ENCODE measurements at regions not wholly inside any gene's neighbourhood (a gene's known extent, or its start where the extent isn't known, plus 50 kb on each side); places are given as distances from the start of the nearest gene placed in this dataset.

- in situ Hi-C loops (cut with MboI; ENCODE audit: low sequenced_read_pairs, unreplicated experiment): no loop called here
- DNase-seq (ENCODE audit: low spot score): no peak
- no peak for TF ChIP-seq CTCF (IDR thresholded peaks at IDR 0.05; ENCODE audit: borderline replicate concordance, control extremely low read depth, extremely low read depth, insufficient read depth, missing control alignments)
Measured at GRCh38 chr5:2896371-2897275, 145.1 kb upstream of the IRX2 start.

GRCh38 chr5:2895876-2896275 is 144.4 kb upstream of the IRX2 start:
- DNase-seq (ENCODE audit: low spot score): no peak
- no peak for TF ChIP-seq CTCF (IDR thresholded peaks at IDR 0.05; ENCODE audit: borderline replicate concordance, control extremely low read depth, extremely low read depth, insufficient read depth, missing control alignments)
- in situ Hi-C loops (cut with MboI; ENCODE audit: low sequenced_read_pairs, unreplicated experiment): no loop called here

GRCh38 chr5:2895196-2895595 is 143.7 kb upstream of the IRX2 start:
- in situ Hi-C loops (cut with MboI; ENCODE audit: low sequenced_read_pairs, unreplicated experiment): no loop called here
- TF ChIP-seq CTCF (IDR thresholded peaks at IDR 0.05; ENCODE audit: borderline replicate concordance, control extremely low read depth, extremely low read depth, insufficient read depth, missing control alignments): no peak
- DNase-seq (ENCODE audit: low spot score): no peak

- TF ChIP-seq CTCF (IDR thresholded peaks at IDR 0.05; ENCODE audit: borderline replicate concordance, control extremely low read depth, extremely low read depth, insufficient read depth, missing control alignments): no peak
- in situ Hi-C loops (cut with MboI; ENCODE audit: low sequenced_read_pairs, unreplicated experiment): no loop called here
Measured at GRCh38 chr5:2894736-2895135, 143.3 kb upstream of the IRX2 start.

GRCh38 chr5:2894316-2894715 is 142.8 kb upstream of the IRX2 start:
- in situ Hi-C loops (cut with MboI; ENCODE audit: low sequenced_read_pairs, unreplicated experiment): no loop called here
- no peak for DNase-seq (ENCODE audit: low spot score)
- TF ChIP-seq CTCF (IDR thresholded peaks at IDR 0.05; ENCODE audit: borderline replicate concordance, control extremely low read depth, extremely low read depth, insufficient read depth, missing control alignments): no peak

More at GRCh38 chr5:2894736-2895135, 143.3 kb upstream of the IRX2 start:
- DNase-seq (ENCODE audit: low spot score): no peak

- no peak for TF ChIP-seq CTCF (IDR thresholded peaks at IDR 0.05; ENCODE audit: borderline replicate concordance, control extremely low read depth, extremely low read depth, insufficient read depth, missing control alignments)
- in situ Hi-C loops (cut with MboI; ENCODE audit: low sequenced_read_pairs, unreplicated experiment): no loop called here
- DNase-seq (ENCODE audit: low spot score): no peak
Measured at GRCh38 chr5:2892466-2893000, 141.1 kb upstream of the IRX2 start.
